Fibroblast of villous mesenchyme (primary cell): ENCODE measurements at regions not wholly inside any gene's neighbourhood (a gene's known extent, or its start where the extent isn't known, plus 50 kb on each side); places are given as distances from the start of the nearest gene placed in this dataset.

Experiments
- DNase-seq: peaks from one replicate; pipeline ENCODE4 v3.0.0-alpha.2; 2010; ENCODE audit warnings: low read depth
- H3K4me3 ChIP-seq: 2 replicates; pipeline ENCODE4 v1.5.1; 2011; ENCODE audit warnings: low read depth, mild to moderate bottlenecking, low read length
- CTCF ChIP-seq: IDR thresholded peaks from 2 replicates; pipeline ENCODE4 v1.5.1; 2012; ENCODE audit warnings: low read depth, mild to moderate bottlenecking, low read length; ENCODE audit not compliant: insufficient read depth

- no peak for TF ChIP-seq CTCF
- no peak overlapping the region for H3K4me3 ChIP-seq
- DNase-seq: no peak
Measured at GRCh38 chr6:123747515-123747914, 56.1 kb upstream of the NKAIN2 start.

- TF ChIP-seq CTCF: no peak
- DNase-seq: no peak
- no peak overlapping the region for H3K4me3 ChIP-seq
Measured at GRCh38 chr6:123745895-123746294, 57.8 kb upstream of the NKAIN2 start.

- no peak for DNase-seq
- TF ChIP-seq CTCF: no peak
- no peak overlapping the region for H3K4me3 ChIP-seq
Measured at GRCh38 chr6:123744840-123745239, 58.8 kb upstream of the NKAIN2 start.

- no peak overlapping the region for H3K4me3 ChIP-seq
- no peak for TF ChIP-seq CTCF
- DNase-seq: no peak
Measured at GRCh38 chr6:123742626-123743025, 61.0 kb upstream of the NKAIN2 start.

GRCh38 chr6:123733180-123733579, 70.5 kb upstream of the NKAIN2 start:
- TF ChIP-seq CTCF: no peak
- no peak for DNase-seq
- H3K4me3 ChIP-seq: no peak overlapping the region

- no peak for TF ChIP-seq CTCF
- H3K4me3 ChIP-seq: no peak overlapping the region
- no peak for DNase-seq
Measured at GRCh38 chr6:123716506-123716905, 79.8 kb upstream of the TRDN start.
